K562 (cell line): ENCODE measurements at regions not wholly inside any gene's neighbourhood (a gene's known extent, or its start where the extent isn't known, plus 50 kb on each side); places are given as distances from the start of the nearest gene placed in this dataset.

Experiments
- ATF3 ChIP-seq, 2 experiments: fragments of 450-650 bp in 1 of 2; sonication (generic) in 1 of 2; formaldehyde crosslinking in 1 of 2; IDR thresholded peaks in 1 of 2; conservative IDR thresholded peaks in 1 of 2; 2 replicates each; pipeline versions ENCODE4 v1.6.1 to v1.8.1; 2016 to 2023; ENCODE audit warnings: mild to moderate bottlenecking in 2 of 2, moderate library complexity in 2 of 2, inconsistent platforms in 1 of 2, missing genetic modification reagents in 1 of 2
- BCOR ChIP-seq: fragments of 450-650 bp; IDR thresholded peaks from 2 replicates; pipeline ENCODE4 v1.6.1; 2016
- CXXC5 ChIP-seq: fragments of 250-450 bp; sonication (Bioruptor Pico); IDR thresholded peaks from 2 replicates; pipeline ENCODE4 v1.8.0; 2022; ENCODE audit warnings: inconsistent platforms, mild to moderate bottlenecking, moderate library complexity
- EP400 ChIP-seq: fragments of 450-650 bp; IDR thresholded peaks from 2 replicates; pipeline ENCODE4 v1.6.1; 2017; ENCODE audit warnings: antibody characterized with exemption, mild to moderate bottlenecking, moderate library complexity
- ESRRB ChIP-seq: fragments of 250-450 bp; sonication (Bioruptor Pico); IDR thresholded peaks from 2 replicates; pipeline ENCODE4 v1.5.0; 2020; ENCODE audit warnings: mild to moderate bottlenecking, moderate library complexity, borderline replicate concordance
- KAT8 ChIP-seq: fragments of 450-650 bp; IDR thresholded peaks from 2 replicates; pipeline ENCODE4 v1.6.1; 2016; ENCODE audit warnings: low read depth, mild to moderate bottlenecking
- RCOR1 ChIP-seq, 2 experiments: IDR thresholded peaks; 2 replicates each; pipeline ENCODE4 v1.6.1; 2012; ENCODE audit warnings: low read depth in 2 of 2, low read length in 2 of 2, borderline replicate concordance in 1 of 2, improper control_type of control experiment in 1 of 2
- TAF7 ChIP-seq: fragments of 450-650 bp; IDR thresholded peaks from 2 replicates; pipeline ENCODE4 v1.6.1; 2016; ENCODE audit warnings: missing genetic modification characterization, missing compliant biosample characterization
- UBTF ChIP-seq, 2 experiments: IDR thresholded peaks; 2 replicates each; pipeline ENCODE4 v1.6.1; 2012; ENCODE audit warnings: improper control_type of control experiment in 2 of 2, low read depth in 2 of 2, low read length in 2 of 2, borderline replicate concordance in 1 of 2
- ZBTB34 ChIP-seq: fragments of 250-450 bp; sonication (Bioruptor Pico); IDR thresholded peaks from 2 replicates; pipeline ENCODE4 v1.8.0; 2021; ENCODE audit warnings: mild to moderate bottlenecking, moderate library complexity
- ZNF696 ChIP-seq: fragments of 250-450 bp; sonication (Bioruptor Pico); conservative IDR thresholded peaks from 2 replicates; pipeline ENCODE4 v1.4.0; 2020; ENCODE audit warnings: mild to moderate bottlenecking, moderate library complexity

- TF ChIP-seq ATF3 (IDR thresholded peaks at IDR 0.05) (peak; percentile 37; the same call in 1 of the 2 replicates), ATF3 (CRISPR knock-in tag; conservative IDR thresholded peaks at IDR 0.05) (no peak; the same call in 1 of the 2 replicates), ZNF696 (no peak), ESRRB (no peak), TAF7 (no peak), RCOR1 (IDR thresholded peaks at IDR 0.05; ENCODE audit: borderline replicate concordance in 1 of 2, low read depth in 2 of 2, low read length in 2 of 2) (peak in 1 of 2 experiments; percentile 81; a peak in 3 of 4 replicates), UBTF (IDR thresholded peaks at IDR 0.05; ENCODE audit: borderline replicate concordance in 1 of 2, low read depth in 2 of 2, low read length in 2 of 2) (no peak), ZBTB34 (CRISPR knock-in tag) (no peak), BCOR (peak; percentile 63; the same call in 1 of the 2 replicates), KAT8 (no peak), CXXC5 (CRISPR knock-in tag) (peak; percentile 56), EP400 (no peak)
Observed at GRCh38 chr1:67916140-67916886, 83.0 kb upstream of the GNG12 start (continued).
